LHCN-M2 (cell line): ENCODE measurements at regions not wholly inside any gene's neighbourhood (a gene's known extent, or its start where the extent isn't known, plus 50 kb on each side); places are given as distances from the start of the nearest gene placed in this dataset.
"Not testable (repeated sequence)": the region's sequence is repeated elsewhere in the genome, so short reads cannot be mapped to it uniquely, and the experiment has no call there.

Experiments used
- DNase-seq: peaks from one replicate; pipeline ENCODE4 v3.0.0-alpha.2; 2012; ENCODE audit warnings: low read depth

GRCh38 chr18:42474577-42474976, 519.5 kb downstream of the PIK3C3 start:
- DNase-seq, result no peak

- DNase-seq, result no peak
Measured at GRCh38 chr18:42475157-42475556, 520.1 kb downstream of the PIK3C3 start.

GRCh38 chr18:42477267-42477666, 522.2 kb downstream of the PIK3C3 start:
- no peak for DNase-seq

GRCh38 chr18:42480441-42480840, 525.4 kb downstream of the PIK3C3 start:
- no peak for DNase-seq

- DNase-seq, result no peak
Measured at GRCh38 chr18:42484648-42485047, 529.6 kb downstream of the PIK3C3 start.

- DNase-seq, result no peak
Measured at GRCh38 chr18:42486271-42486670, 531.2 kb downstream of the PIK3C3 start.

GRCh38 chr18:42508683-42509296, 553.8 kb downstream of the PIK3C3 start:
- DNase-seq, result no peak

GRCh38 chr18:42509750-42510415, 554.8 kb downstream of the PIK3C3 start:
- no peak for DNase-seq

- no peak for DNase-seq
Measured at GRCh38 chr18:42510540-42510939, 555.5 kb downstream of the PIK3C3 start.

- DNase-seq, result no peak
Measured at GRCh38 chr18:42513441-42513840, 558.4 kb downstream of the PIK3C3 start.

GRCh38 chr18:42514512-42514911, 559.5 kb downstream of the PIK3C3 start:
- DNase-seq, result no peak

GRCh38 chr18:42517896-42518295, 562.9 kb downstream of the PIK3C3 start:
- no peak for DNase-seq

GRCh38 chr18:42518331-42518730, 563.3 kb downstream of the PIK3C3 start:
- DNase-seq, result not testable (repeated sequence)

GRCh38 chr18:42520138-42520537, 565.1 kb downstream of the PIK3C3 start:
- DNase-seq, result no peak

GRCh38 chr18:42525905-42526304, 570.9 kb downstream of the PIK3C3 start:
- no peak for DNase-seq

- no peak for DNase-seq
Measured at GRCh38 chr18:42527766-42528165, 572.7 kb downstream of the PIK3C3 start.

GRCh38 chr18:42530276-42530675, 575.2 kb downstream of the PIK3C3 start:
- DNase-seq, result no peak

GRCh38 chr18:42532119-42532518, 577.1 kb downstream of the PIK3C3 start:
- no peak for DNase-seq

GRCh38 chr18:42533009-42533575, 578.1 kb downstream of the PIK3C3 start:
- no peak for DNase-seq

GRCh38 chr18:42533616-42534015, 578.6 kb downstream of the PIK3C3 start:
- no peak for DNase-seq

- no peak for DNase-seq
Measured at GRCh38 chr18:42534313-42534712, 579.3 kb downstream of the PIK3C3 start.

GRCh38 chr18:42536442-42536841, 579.0 kb downstream of the RIT2 start:
- DNase-seq, result no peak

GRCh38 chr18:42537291-42537690, 578.2 kb downstream of the RIT2 start:
- DNase-seq, result no peak
